ENCODE measurements at regions not wholly inside any gene's neighbourhood (a gene's known extent, or its start where the extent isn't known, plus 50 kb on each side); places are given as distances from the start of the nearest gene placed in this dataset.

DNA sequence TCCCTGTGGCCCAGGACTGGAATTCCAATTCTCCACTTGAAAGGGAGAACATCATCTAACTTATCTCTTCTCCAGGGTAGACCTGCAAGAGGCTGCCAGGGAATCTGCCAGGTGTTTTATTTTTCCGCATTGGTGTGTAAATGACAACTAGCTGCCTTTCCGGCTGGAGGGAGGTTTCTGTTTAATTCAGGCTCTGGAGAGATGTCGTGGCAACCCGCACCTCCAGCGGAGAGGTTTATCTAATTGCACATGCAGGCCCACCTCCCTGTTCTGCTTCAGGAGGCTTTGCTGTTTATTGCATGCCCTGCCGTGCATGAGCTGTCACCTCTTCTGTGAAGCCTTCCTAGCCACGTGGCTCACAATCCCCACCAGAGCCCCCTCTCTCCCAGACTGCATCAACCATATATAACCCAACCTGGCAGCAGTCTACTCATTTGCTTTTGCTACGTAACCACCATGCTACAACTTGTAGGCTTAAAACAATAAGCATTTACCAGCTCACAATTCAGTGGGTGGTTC, 151.6 kb downstream of the C1orf94 start:
- no peaks in the 10 kb centered on the region for H3K9me3 ChIP-seq (ENCODE audit: control insufficient read depth in 1 of 2, low read length in 2 of 2)
- no peaks in the 10 kb centered on the region for H3K36me3 Mint-ChIP-seq
- no peaks in the 10 kb centered on the region for H3K4me1 ChIP-seq (ENCODE audit: insufficient read depth, low read length)
- no peak overlapping the region for H3K27ac Mint-ChIP-seq
- no peaks in the 10 kb centered on the region for H3K4me1 Mint-ChIP-seq
- H3K4me3 ChIP-seq (ENCODE audit: low read length in 2 of 2) = no peak overlapping the region
- no peaks in the 10 kb centered on the region for H3K36me3 ChIP-seq (ENCODE audit: insufficient read depth, low read length)
- H3K9me3 Mint-ChIP-seq = no peaks in the 10 kb centered on the region
- CTCF ChIA-PET (ENCODE audit: partially characterized antibody) = no interaction called here
- no peaks in the 10 kb centered on the region for H3K27me3 ChIP-seq (ENCODE audit: insufficient read depth, low read length)
- POLR2A ChIA-PET (ENCODE audit: partially characterized antibody) = no interaction called here
- no peak overlapping the region for H3K27ac ChIP-seq (ENCODE audit: low read depth, low read length)
- DNase-seq = no peak
- intact Hi-C loops (cut with micrococcal nuclease) = no loop called here
- H3K27me3 Mint-ChIP-seq = peaks cover 7 to 13% of the 10 kb centered on the region in 2 donors
- no peak overlapping the region for H3K4me3 Mint-ChIP-seq

DNA sequence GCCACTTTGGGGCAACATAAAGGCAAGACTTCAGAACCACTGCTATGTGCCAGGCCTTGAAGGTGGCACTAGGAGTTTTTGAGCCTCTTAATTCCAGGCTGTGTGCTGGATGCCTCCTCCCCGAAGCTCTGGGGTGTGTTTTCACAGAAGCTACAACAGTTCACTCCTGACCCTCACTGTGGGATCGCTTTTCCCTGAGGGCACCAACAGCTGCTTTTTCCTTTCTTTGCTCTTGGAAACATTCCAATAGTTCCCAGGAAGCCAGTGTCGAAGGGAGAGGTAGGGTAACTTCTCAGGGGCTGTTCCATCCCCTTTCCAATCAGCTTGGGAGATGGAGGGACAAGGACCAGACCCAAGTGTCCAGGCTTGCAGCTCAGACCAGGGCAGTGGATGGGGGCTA, 153.4 kb downstream of the C1orf94 start:
- no peak for DNase-seq
- no peak overlapping the region for H3K27ac Mint-ChIP-seq
- CTCF ChIA-PET (ENCODE audit: partially characterized antibody) = no interaction called here
- Histone ChIP-seq H3K4me3 (ENCODE audit: low read length in 2 of 2) (no peak overlapping the region), H3K27ac (ENCODE audit: low read depth, low read length) (no peak overlapping the region), H3K27me3 (ENCODE audit: insufficient read depth, low read length) (no peaks in the 10 kb centered on the region), H3K4me1 (ENCODE audit: insufficient read depth, low read length) (no peaks in the 10 kb centered on the region), H3K36me3 (ENCODE audit: insufficient read depth, low read length) (no peaks in the 10 kb centered on the region), H3K9me3 (ENCODE audit: control insufficient read depth in 1 of 2, low read length in 2 of 2) (no peaks in the 10 kb centered on the region)
- H3K9me3 Mint-ChIP-seq = no peaks in the 10 kb centered on the region
- no peak overlapping the region for H3K4me3 Mint-ChIP-seq
- H3K4me1 Mint-ChIP-seq = no peaks in the 10 kb centered on the region
- peaks cover 7 to 8% of the 10 kb centered on the region in 2 donors for H3K27me3 Mint-ChIP-seq
- intact Hi-C loops (cut with micrococcal nuclease) = no loop called here
- H3K36me3 Mint-ChIP-seq = no peaks in the 10 kb centered on the region
- POLR2A ChIA-PET (ENCODE audit: partially characterized antibody) = no interaction called here

DNA sequence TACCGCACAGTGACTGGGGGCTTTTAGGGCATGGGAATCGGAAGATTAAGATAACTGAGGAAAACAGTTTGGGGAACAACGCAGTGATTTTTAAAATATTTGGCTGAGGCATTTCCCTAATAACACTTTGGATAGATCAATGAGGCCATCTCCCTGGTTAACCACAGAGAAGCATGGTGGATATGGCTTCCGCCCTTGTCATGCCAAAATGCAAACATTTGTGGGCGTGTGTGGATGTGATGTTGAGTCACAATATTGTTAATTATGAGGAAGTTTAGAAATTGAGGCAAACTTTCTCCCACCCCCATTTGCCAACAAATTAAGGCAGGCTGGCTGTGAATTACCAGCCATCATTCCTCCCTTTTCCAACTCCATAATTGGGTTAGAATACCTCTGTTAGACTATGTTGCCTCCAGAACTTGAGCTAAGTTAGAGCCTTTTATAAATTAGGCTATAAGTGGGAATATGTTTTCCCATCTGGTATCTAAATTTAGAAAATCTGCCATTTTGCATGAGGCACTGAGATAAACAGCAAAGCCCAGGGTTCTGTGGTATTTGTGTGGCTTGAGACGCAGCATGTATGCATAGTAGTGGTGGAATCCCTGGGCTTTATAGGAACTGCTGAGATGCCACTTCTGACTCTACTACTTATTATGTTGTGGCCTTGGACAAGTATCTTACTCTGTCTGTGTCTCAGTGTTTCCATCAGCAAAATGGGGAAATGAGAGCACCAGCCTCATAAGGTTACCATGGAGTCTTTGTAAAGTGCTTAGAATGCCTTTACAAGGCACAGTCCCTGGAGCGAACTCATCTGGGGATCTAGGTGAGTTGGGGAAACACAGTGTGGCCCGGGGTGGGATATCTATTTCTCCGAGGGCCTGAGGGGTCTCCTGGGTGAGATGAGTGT, 154.6 kb downstream of the C1orf94 start:
- intact Hi-C loops (cut with micrococcal nuclease) = no loop called here
- H3K4me1 ChIP-seq (ENCODE audit: insufficient read depth, low read length) = no peaks in the 10 kb centered on the region
- no peak for DNase-seq
- Mint-ChIP-seq H3K27me3 (peaks cover 6 to 8% of the 10 kb centered on the region in 2 donors), H3K4me3 (no peak overlapping the region), H3K9me3 (no peaks in the 10 kb centered on the region), H3K36me3 (no peaks in the 10 kb centered on the region), H3K27ac (no peak overlapping the region), H3K4me1 (no peaks in the 10 kb centered on the region)
- no peak overlapping the region for H3K27ac ChIP-seq (ENCODE audit: low read depth, low read length)
- POLR2A ChIA-PET (ENCODE audit: partially characterized antibody) = interaction anchor here (0.8 kb wide), 1 partner anchor 9 kb away, joined by 3 read pairs; no protein-coding TSS in a partner anchor
- CTCF ChIA-PET (ENCODE audit: partially characterized antibody) = no interaction called here
- H3K27me3 ChIP-seq (ENCODE audit: insufficient read depth, low read length) = no peaks in the 10 kb centered on the region
- no peaks in the 10 kb centered on the region for H3K36me3 ChIP-seq (ENCODE audit: insufficient read depth, low read length)
- no peak overlapping the region for H3K4me3 ChIP-seq (ENCODE audit: low read length in 2 of 2)
- H3K9me3 ChIP-seq (ENCODE audit: control insufficient read depth in 1 of 2, low read length in 2 of 2) = no peaks in the 10 kb centered on the region

DNA sequence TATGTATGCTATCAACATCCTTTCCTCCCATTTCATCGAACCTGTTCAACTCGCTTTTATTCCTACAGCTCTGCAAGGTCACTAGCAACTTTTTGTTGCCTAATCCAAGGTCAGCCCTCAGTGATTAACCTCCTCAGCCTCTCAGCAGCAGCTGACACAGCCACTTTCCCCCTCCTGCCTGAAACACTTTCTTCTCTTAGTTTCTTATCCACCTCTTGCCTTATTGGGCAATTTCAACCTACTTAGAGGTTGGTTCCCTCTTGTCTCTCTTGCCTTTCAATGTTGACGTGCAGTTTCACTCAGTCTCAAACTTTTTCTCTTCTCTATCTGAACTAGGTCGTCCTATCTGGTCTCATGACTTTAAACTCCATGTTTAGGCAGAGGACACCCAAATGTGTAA, 156.3 kb downstream of the C1orf94 start:
- H3K27me3 Mint-ChIP-seq = peaks cover 2 to 4% of the 10 kb centered on the region in 2 donors
- ChIA-PET CTCF (ENCODE audit: partially characterized antibody) (no interaction called here), POLR2A (ENCODE audit: partially characterized antibody) (no interaction called here)
- H3K4me1 Mint-ChIP-seq = no peaks in the 10 kb centered on the region
- Histone ChIP-seq H3K27me3 (ENCODE audit: insufficient read depth, low read length) (no peaks in the 10 kb centered on the region), H3K4me3 (ENCODE audit: low read length in 2 of 2) (no peak overlapping the region), H3K4me1 (ENCODE audit: insufficient read depth, low read length) (no peaks in the 10 kb centered on the region), H3K36me3 (ENCODE audit: insufficient read depth, low read length) (no peaks in the 10 kb centered on the region), H3K9me3 (ENCODE audit: control insufficient read depth in 1 of 2, low read length in 2 of 2) (no peaks in the 10 kb centered on the region), H3K27ac (ENCODE audit: low read depth, low read length) (no peak overlapping the region)
- intact Hi-C loops (cut with micrococcal nuclease) = no loop called here
- no peak overlapping the region for H3K4me3 Mint-ChIP-seq
- DNase-seq = no peak
- no peaks in the 10 kb centered on the region for H3K36me3 Mint-ChIP-seq
- no peaks in the 10 kb centered on the region for H3K9me3 Mint-ChIP-seq
- no peak overlapping the region for H3K27ac Mint-ChIP-seq

DNA sequence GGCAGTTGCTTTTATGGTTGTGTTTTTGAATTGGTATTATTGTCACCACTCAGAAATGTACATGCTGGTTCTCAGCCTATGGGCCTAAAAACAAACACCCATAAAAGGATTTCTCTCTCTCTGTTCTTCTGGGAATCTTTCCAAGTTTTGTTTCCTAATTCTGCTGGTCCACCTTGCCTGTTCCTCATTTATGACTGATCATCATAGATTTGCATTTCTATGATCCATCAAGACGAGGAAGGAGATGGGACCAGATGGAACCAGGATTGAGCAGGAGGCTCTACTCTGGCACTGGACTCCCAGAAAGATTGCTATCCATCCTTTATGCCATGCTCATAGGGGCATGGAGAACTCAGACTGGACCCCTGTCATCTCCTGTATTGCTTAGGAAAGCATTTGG, 162.2 kb downstream of the C1orf94 start:
- no peak overlapping the region for H3K4me3 Mint-ChIP-seq
- Histone ChIP-seq H3K27ac (ENCODE audit: low read depth, low read length) (no peak overlapping the region), H3K9me3 (ENCODE audit: control insufficient read depth in 1 of 2, low read length in 2 of 2) (no peaks in the 10 kb centered on the region), H3K4me1 (ENCODE audit: insufficient read depth, low read length) (no peaks in the 10 kb centered on the region), H3K27me3 (ENCODE audit: insufficient read depth, low read length) (no peaks in the 10 kb centered on the region), H3K4me3 (ENCODE audit: low read length in 2 of 2) (no peak overlapping the region), H3K36me3 (ENCODE audit: insufficient read depth, low read length) (no peaks in the 10 kb centered on the region)
- CTCF ChIA-PET (ENCODE audit: partially characterized antibody) = no interaction called here
- POLR2A ChIA-PET (ENCODE audit: partially characterized antibody) = no interaction called here
- H3K27ac Mint-ChIP-seq = no peak overlapping the region
- H3K36me3 Mint-ChIP-seq = no peaks in the 10 kb centered on the region
- no peaks in the 10 kb centered on the region for H3K9me3 Mint-ChIP-seq
- intact Hi-C loops (cut with micrococcal nuclease) = no loop called here
- DNase-seq = no peak
- H3K4me1 Mint-ChIP-seq = no peaks in the 10 kb centered on the region
- peaks cover 1 to 4% of the 10 kb centered on the region in 2 donors for H3K27me3 Mint-ChIP-seq

DNA sequence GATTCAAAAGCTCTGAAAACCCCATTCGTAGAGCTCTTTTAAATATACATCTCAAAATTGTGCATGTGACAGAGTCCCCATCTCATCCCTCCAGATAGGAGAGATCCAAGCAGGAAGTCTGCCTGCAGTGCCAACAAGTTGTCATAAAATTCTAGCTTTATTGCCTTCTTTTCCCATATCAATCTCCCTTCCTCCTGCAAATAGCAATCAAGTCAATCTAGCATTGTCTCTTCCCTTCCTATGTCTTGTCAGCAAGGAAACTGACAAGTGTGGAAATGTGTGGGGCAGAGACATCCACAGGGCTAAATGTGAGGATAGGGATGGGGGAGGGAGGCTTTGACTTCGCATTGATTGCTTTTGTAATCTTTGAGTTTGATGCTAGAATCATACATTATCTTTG, 165.2 kb downstream of the C1orf94 start:
- Mint-ChIP-seq H3K4me3 (no peak overlapping the region), H3K9me3 (peaks cover 0 to 2% (median 0%) of the 10 kb centered on the region in 8 donors), H3K27ac (no peak overlapping the region), H3K4me1 (no peaks in the 10 kb centered on the region), H3K36me3 (no peaks in the 10 kb centered on the region), H3K27me3 (peaks cover 4% of the 10 kb centered on the region in 2 donors)
- Histone ChIP-seq H3K27ac (ENCODE audit: low read depth, low read length) (no peak overlapping the region), H3K36me3 (ENCODE audit: insufficient read depth, low read length) (no peaks in the 10 kb centered on the region), H3K4me1 (ENCODE audit: insufficient read depth, low read length) (no peaks in the 10 kb centered on the region), H3K9me3 (ENCODE audit: control insufficient read depth in 1 of 2, low read length in 2 of 2) (no peaks in the 10 kb centered on the region), H3K4me3 (ENCODE audit: low read length in 2 of 2) (no peak overlapping the region), H3K27me3 (ENCODE audit: insufficient read depth, low read length) (no peaks in the 10 kb centered on the region)
- ChIA-PET CTCF (ENCODE audit: partially characterized antibody) (no interaction called here), POLR2A (ENCODE audit: partially characterized antibody) (no interaction called here)
- no peak for DNase-seq
- intact Hi-C loops (cut with micrococcal nuclease) = no loop called here

DNA sequence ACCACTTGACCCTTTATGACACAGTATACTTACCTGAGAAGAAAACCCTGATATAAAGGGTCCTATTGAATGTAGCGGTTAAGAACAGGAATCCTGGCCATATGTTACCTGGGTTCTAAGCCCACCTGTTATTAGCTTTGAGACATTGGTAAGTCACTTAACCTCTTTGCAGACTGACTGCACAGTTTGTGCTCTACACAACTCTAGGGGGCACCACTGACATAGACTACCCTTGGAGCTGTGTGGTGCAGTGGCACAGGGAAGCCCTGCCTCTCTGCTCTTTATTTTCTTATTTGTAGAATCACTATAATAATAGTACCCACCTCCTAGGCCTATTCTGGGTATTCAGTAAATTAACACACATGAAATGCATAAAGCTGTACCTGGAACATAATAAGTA, 165.6 kb downstream of the C1orf94 start:
- H3K4me1 Mint-ChIP-seq = no peaks in the 10 kb centered on the region
- Histone ChIP-seq H3K36me3 (ENCODE audit: insufficient read depth, low read length) (no peaks in the 10 kb centered on the region), H3K27me3 (ENCODE audit: insufficient read depth, low read length) (no peaks in the 10 kb centered on the region), H3K9me3 (ENCODE audit: control insufficient read depth in 1 of 2, low read length in 2 of 2) (no peaks in the 10 kb centered on the region), H3K4me1 (ENCODE audit: insufficient read depth, low read length) (no peaks in the 10 kb centered on the region), H3K27ac (ENCODE audit: low read depth, low read length) (no peak overlapping the region), H3K4me3 (ENCODE audit: low read length in 2 of 2) (no peak overlapping the region)
- CTCF ChIA-PET (ENCODE audit: partially characterized antibody) = no interaction called here
- H3K9me3 Mint-ChIP-seq = peaks cover 0 to 2% (median 0%) of the 10 kb centered on the region in 8 donors
- H3K4me3 Mint-ChIP-seq = no peak overlapping the region
- no peak for DNase-seq
- intact Hi-C loops (cut with micrococcal nuclease) = no loop called here
- POLR2A ChIA-PET (ENCODE audit: partially characterized antibody) = no interaction called here
- H3K27ac Mint-ChIP-seq = no peak overlapping the region
- peaks cover 2 to 4% of the 10 kb centered on the region in 2 donors for H3K27me3 Mint-ChIP-seq
- H3K36me3 Mint-ChIP-seq = no peaks in the 10 kb centered on the region

Data from CD4-positive, alpha-beta memory T cell (primary cell).